Memory B cell (primary cell): ENCODE measurements at regions not wholly inside any gene's neighbourhood (a gene's known extent, or its start where the extent isn't known, plus 50 kb on each side); places are given as distances from the start of the nearest gene placed in this dataset.

Source experiments
- ATAC-seq: fragments of 150-1000 bp; cut with Tn5 transposase; 2 replicates; pipeline ENCODE4 v1.10.0; 2021; ENCODE audit warnings: low read depth, mild to moderate bottlenecking, moderate library complexity
- DNase-seq, 2 donors: peaks; one replicate each; pipeline ENCODE4 v3.0.0; 2022; ENCODE audit warnings: low spot score in 2 of 2
- H3K27ac Mint-ChIP-seq: one replicate; pipeline ENCODE4 v1.8.0; 2022; ENCODE audit warnings: mild to moderate bottlenecking, moderate library complexity, mixed read lengths
- H3K27me3 Mint-ChIP-seq: one replicate; pipeline ENCODE4 v1.8.0; 2022; ENCODE audit warnings: mixed read lengths
- H3K36me3 Mint-ChIP-seq: one replicate; pipeline ENCODE4 v1.8.0; 2022; ENCODE audit warnings: mild to moderate bottlenecking, mixed read lengths
- H3K4me1 Mint-ChIP-seq: one replicate; pipeline ENCODE4 v1.8.0; 2022; ENCODE audit warnings: mixed read lengths
- H3K4me3 Mint-ChIP-seq: one replicate; pipeline ENCODE4 v1.8.0; 2022; ENCODE audit warnings: mild to moderate bottlenecking, moderate library complexity, mixed read lengths
- H3K9me3 Mint-ChIP-seq: one replicate; pipeline ENCODE4 v1.8.0; 2022; ENCODE audit warnings: mixed read lengths

- H3K4me1 Mint-ChIP-seq = no peaks in the 10 kb centered on the region
- no peak for DNase-seq
Observed at GRCh38 chr6:92593201-92593600, 826.2 kb downstream of the EPHA7 start.

GRCh38 chr6:92589996-92590395, 829.4 kb downstream of the EPHA7 start:
- Mint-ChIP-seq H3K9me3 (peaks cover 6% of the 10 kb centered on the region), H3K27ac (no peak overlapping the region), H3K36me3 (no peaks in the 10 kb centered on the region), H3K27me3 (no peaks in the 10 kb centered on the region), H3K4me1 (no peaks in the 10 kb centered on the region), H3K4me3 (no peak overlapping the region)
- DNase-seq (no peak), ATAC-seq (no peak)

More at GRCh38 chr6:92593201-92593600, 826.2 kb downstream of the EPHA7 start:
- no peaks in the 10 kb centered on the region for H3K36me3 Mint-ChIP-seq
- H3K9me3 Mint-ChIP-seq = no peaks in the 10 kb centered on the region
- no peaks in the 10 kb centered on the region for H3K27me3 Mint-ChIP-seq
- no peak for ATAC-seq
- no peak overlapping the region for H3K27ac Mint-ChIP-seq
- no peak overlapping the region for H3K4me3 Mint-ChIP-seq

GRCh38 chr6:92588148-92588547, 831.2 kb downstream of the EPHA7 start:
- Mint-ChIP-seq H3K27me3 (no peaks in the 10 kb centered on the region), H3K36me3 (no peaks in the 10 kb centered on the region), H3K9me3 (peaks cover 6% of the 10 kb centered on the region), H3K27ac (no peak overlapping the region), H3K4me1 (no peaks in the 10 kb centered on the region), H3K4me3 (no peak overlapping the region)
- ATAC-seq (no peak), DNase-seq (no peak)

GRCh38 chr6:92587525-92587924, 831.8 kb downstream of the EPHA7 start:
- DNase-seq = no peak
- H3K4me1 Mint-ChIP-seq = no peaks in the 10 kb centered on the region
- no peak overlapping the region for H3K27ac Mint-ChIP-seq
- peaks cover 6% of the 10 kb centered on the region for H3K9me3 Mint-ChIP-seq
- H3K36me3 Mint-ChIP-seq = no peaks in the 10 kb centered on the region
- ATAC-seq = no peak
- H3K4me3 Mint-ChIP-seq = no peak overlapping the region
- no peaks in the 10 kb centered on the region for H3K27me3 Mint-ChIP-seq

- no peak overlapping the region for H3K4me3 Mint-ChIP-seq
- peaks cover 6% of the 10 kb centered on the region for H3K9me3 Mint-ChIP-seq
- H3K27me3 Mint-ChIP-seq = no peaks in the 10 kb centered on the region
- H3K36me3 Mint-ChIP-seq = no peaks in the 10 kb centered on the region
- ATAC-seq (no peak), DNase-seq (no peak)
- no peaks in the 10 kb centered on the region for H3K4me1 Mint-ChIP-seq
- H3K27ac Mint-ChIP-seq = no peak overlapping the region
Observed at GRCh38 chr6:92586236-92586977, 833.0 kb downstream of the EPHA7 start.

- ATAC-seq (no peak), DNase-seq (no peak)
- Mint-ChIP-seq H3K4me3 (no peak overlapping the region), H3K27ac (no peak overlapping the region), H3K9me3 (peaks cover 17% of the 10 kb centered on the region), H3K27me3 (no peaks in the 10 kb centered on the region), H3K36me3 (peaks cover 2% of the 10 kb centered on the region), H3K4me1 (no peaks in the 10 kb centered on the region)
Observed at GRCh38 chr6:92582211-92582610, 837.1 kb downstream of the EPHA7 start.

- Mint-ChIP-seq H3K4me1 (no peaks in the 10 kb centered on the region), H3K9me3 (peaks cover 13% of the 10 kb centered on the region), H3K36me3 (peaks cover 2% of the 10 kb centered on the region), H3K27ac (no peak overlapping the region), H3K4me3 (no peak overlapping the region), H3K27me3 (no peaks in the 10 kb centered on the region)
- DNase-seq = no peak
- no peak for ATAC-seq
Observed at GRCh38 chr6:92577077-92577719, 842.2 kb downstream of the EPHA7 start.

- H3K36me3 Mint-ChIP-seq = no peaks in the 10 kb centered on the region
- DNase-seq (no peak), ATAC-seq (no peak)
- H3K27me3 Mint-ChIP-seq = no peaks in the 10 kb centered on the region
- H3K4me1 Mint-ChIP-seq = no peaks in the 10 kb centered on the region
- H3K4me3 Mint-ChIP-seq = no peak overlapping the region
- H3K9me3 Mint-ChIP-seq = peaks cover 2% of the 10 kb centered on the region
- no peak overlapping the region for H3K27ac Mint-ChIP-seq
Observed at GRCh38 chr6:92568541-92568940, 850.8 kb downstream of the EPHA7 start.

GRCh38 chr6:92566632-92567031, 852.7 kb downstream of the EPHA7 start:
- Mint-ChIP-seq H3K9me3 (peaks cover 4% of the 10 kb centered on the region), H3K4me1 (no peaks in the 10 kb centered on the region), H3K27me3 (no peaks in the 10 kb centered on the region), H3K36me3 (no peaks in the 10 kb centered on the region), H3K27ac (no peak overlapping the region), H3K4me3 (no peak overlapping the region)
- no peak for ATAC-seq
- no peak for DNase-seq

GRCh38 chr6:92564376-92564775, 855.0 kb downstream of the EPHA7 start:
- no peak for DNase-seq
- no peaks in the 10 kb centered on the region for H3K27me3 Mint-ChIP-seq
- no peak for ATAC-seq
- H3K27ac Mint-ChIP-seq = no peak overlapping the region
- no peaks in the 10 kb centered on the region for H3K36me3 Mint-ChIP-seq
- H3K4me3 Mint-ChIP-seq = no peak overlapping the region
- H3K9me3 Mint-ChIP-seq = peaks cover 5% of the 10 kb centered on the region
- no peaks in the 10 kb centered on the region for H3K4me1 Mint-ChIP-seq

- Mint-ChIP-seq H3K9me3 (peaks cover 5% of the 10 kb centered on the region), H3K27ac (no peak overlapping the region), H3K36me3 (no peaks in the 10 kb centered on the region), H3K4me3 (no peak overlapping the region), H3K27me3 (no peaks in the 10 kb centered on the region), H3K4me1 (no peaks in the 10 kb centered on the region)
- no peak for DNase-seq
- ATAC-seq = no peak
Observed at GRCh38 chr6:92559611-92560010, 859.7 kb downstream of the EPHA7 start.

- Mint-ChIP-seq H3K4me1 (no peaks in the 10 kb centered on the region), H3K27ac (no peak overlapping the region), H3K4me3 (no peak overlapping the region), H3K9me3 (peaks cover 5% of the 10 kb centered on the region), H3K27me3 (no peaks in the 10 kb centered on the region), H3K36me3 (no peaks in the 10 kb centered on the region)
- DNase-seq (no peak), ATAC-seq (no peak)
Observed at GRCh38 chr6:92559003-92559402, 860.4 kb downstream of the EPHA7 start.

- DNase-seq = no peak
- no peak overlapping the region for H3K4me3 Mint-ChIP-seq
- H3K27me3 Mint-ChIP-seq = no peaks in the 10 kb centered on the region
- H3K36me3 Mint-ChIP-seq = no peaks in the 10 kb centered on the region
- no peak overlapping the region for H3K27ac Mint-ChIP-seq
- ATAC-seq = no peak
- no peaks in the 10 kb centered on the region for H3K4me1 Mint-ChIP-seq
- H3K9me3 Mint-ChIP-seq = peaks cover 5% of the 10 kb centered on the region
Observed at GRCh38 chr6:92550501-92550900, 868.9 kb downstream of the EPHA7 start.

GRCh38 chr6:92545861-92546260, 873.5 kb downstream of the EPHA7 start:
- Mint-ChIP-seq H3K4me1 (no peaks in the 10 kb centered on the region), H3K27me3 (no peaks in the 10 kb centered on the region), H3K36me3 (no peaks in the 10 kb centered on the region), H3K4me3 (no peak overlapping the region), H3K27ac (no peak overlapping the region), H3K9me3 (peaks cover 7% of the 10 kb centered on the region)
- DNase-seq (no peak), ATAC-seq (no peak)
